ENCODE measurements at regions not wholly inside any gene's neighbourhood (a gene's known extent, or its start where the extent isn't known, plus 50 kb on each side); places are given as distances from the start of the nearest gene placed in this dataset.

DNA sequence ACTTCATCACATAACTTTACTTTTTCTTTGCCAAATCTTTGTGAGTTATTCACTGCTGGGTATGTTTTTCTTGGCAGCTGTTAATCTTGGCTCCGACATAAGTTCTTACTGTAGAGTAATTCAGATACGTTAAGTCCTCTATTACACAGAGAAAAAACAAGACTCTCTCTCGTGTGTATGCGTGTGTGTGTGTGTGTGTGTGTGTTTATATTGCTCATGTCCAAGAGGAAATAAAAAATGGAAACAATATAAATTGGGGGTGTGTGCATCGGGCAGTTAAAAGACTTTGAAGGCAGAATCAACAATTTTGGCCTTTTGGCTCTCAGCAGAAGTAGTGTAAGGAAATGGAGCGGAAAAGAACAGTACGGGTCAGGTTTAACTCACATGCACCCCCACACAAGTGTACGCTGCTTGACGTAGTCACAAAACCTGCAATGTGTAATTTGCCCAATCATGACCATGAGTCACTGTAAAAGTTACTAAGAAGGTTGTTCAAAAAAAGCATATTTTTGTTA is 67.2 kb upstream of the IFNE start:
- Mint-ChIP-seq H3K9me3 (ENCODE audit: unreplicated experiment) (no peaks in the 10 kb centered on the region), H3K27ac (ENCODE audit: unreplicated experiment) (no peak overlapping the region), H3K4me1 (ENCODE audit: unreplicated experiment) (peaks cover 4% of the 10 kb centered on the region), H3K36me3 (ENCODE audit: low read depth, unreplicated experiment) (no peaks in the 10 kb centered on the region), H3K4me3 (ENCODE audit: unreplicated experiment) (no peak overlapping the region), H3K27me3 (ENCODE audit: unreplicated experiment) (no peaks in the 10 kb centered on the region)
- no peak for TF ChIP-seq CTCF (IDR thresholded peaks at IDR 0.05; ENCODE audit: unreplicated experiment)
- DNase-seq (ENCODE audit: low spot score) = no peak

DNA sequence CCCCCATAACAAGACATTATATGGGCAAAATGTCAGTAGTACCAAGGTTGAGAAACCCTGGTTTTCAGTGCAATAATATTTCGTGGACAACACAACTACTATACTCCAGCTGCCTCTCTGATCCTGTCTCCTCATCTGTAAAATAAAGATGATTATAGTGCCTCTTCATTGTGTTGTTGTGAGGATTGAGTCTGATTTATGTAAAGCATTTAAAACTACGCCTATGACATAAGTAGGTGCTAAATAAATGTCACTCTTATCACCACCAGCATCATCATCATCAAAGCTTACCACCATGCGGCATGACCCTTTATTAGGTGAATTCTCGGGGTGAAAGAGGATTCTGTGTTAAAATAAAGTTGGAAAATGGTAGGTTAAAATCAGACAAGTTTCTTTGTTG is 67.8 kb upstream of the IFNE start:
- TF ChIP-seq CTCF (IDR thresholded peaks at IDR 0.05; ENCODE audit: unreplicated experiment) = no peak
- no peak for DNase-seq (ENCODE audit: low spot score)
- peaks cover 4% of the 10 kb centered on the region for H3K4me1 Mint-ChIP-seq (ENCODE audit: unreplicated experiment)
- H3K27me3 Mint-ChIP-seq (ENCODE audit: unreplicated experiment) = no peaks in the 10 kb centered on the region
- H3K4me3 Mint-ChIP-seq (ENCODE audit: unreplicated experiment) = no peak overlapping the region
- no peaks in the 10 kb centered on the region for H3K9me3 Mint-ChIP-seq (ENCODE audit: unreplicated experiment)
- no peaks in the 10 kb centered on the region for H3K36me3 Mint-ChIP-seq (ENCODE audit: low read depth, unreplicated experiment)
- H3K27ac Mint-ChIP-seq (ENCODE audit: unreplicated experiment) = no peak overlapping the region

GRCh38 chr9:21550392-21550791 is 68.3 kb upstream of the IFNE start:
- Mint-ChIP-seq H3K27ac (ENCODE audit: unreplicated experiment) (no peak overlapping the region), H3K9me3 (ENCODE audit: unreplicated experiment) (no peaks in the 10 kb centered on the region), H3K4me1 (ENCODE audit: unreplicated experiment) (peaks cover 4% of the 10 kb centered on the region), H3K27me3 (ENCODE audit: unreplicated experiment) (no peaks in the 10 kb centered on the region), H3K4me3 (ENCODE audit: unreplicated experiment) (no peak overlapping the region), H3K36me3 (ENCODE audit: low read depth, unreplicated experiment) (no peaks in the 10 kb centered on the region)
- no peak for DNase-seq (ENCODE audit: low spot score)
- TF ChIP-seq CTCF (IDR thresholded peaks at IDR 0.05; ENCODE audit: unreplicated experiment) = no peak

GRCh38 chr9:21551401-21551800 is 69.3 kb upstream of the IFNE start:
- Mint-ChIP-seq H3K27me3 (ENCODE audit: unreplicated experiment) (no peaks in the 10 kb centered on the region), H3K4me1 (ENCODE audit: unreplicated experiment) (peaks cover 4% of the 10 kb centered on the region), H3K36me3 (ENCODE audit: low read depth, unreplicated experiment) (no peaks in the 10 kb centered on the region), H3K4me3 (ENCODE audit: unreplicated experiment) (no peak overlapping the region), H3K27ac (ENCODE audit: unreplicated experiment) (no peak overlapping the region), H3K9me3 (ENCODE audit: unreplicated experiment) (no peaks in the 10 kb centered on the region)
- TF ChIP-seq CTCF (IDR thresholded peaks at IDR 0.05; ENCODE audit: unreplicated experiment) = no peak
- DNase-seq (ENCODE audit: low spot score) = no peak

- Mint-ChIP-seq H3K27me3 (ENCODE audit: unreplicated experiment) (no peaks in the 10 kb centered on the region), H3K9me3 (ENCODE audit: unreplicated experiment) (no peaks in the 10 kb centered on the region), H3K27ac (ENCODE audit: unreplicated experiment) (no peak overlapping the region), H3K4me3 (ENCODE audit: unreplicated experiment) (no peak overlapping the region), H3K4me1 (ENCODE audit: unreplicated experiment) (peaks cover 4% of the 10 kb centered on the region), H3K36me3 (ENCODE audit: low read depth, unreplicated experiment) (no peaks in the 10 kb centered on the region)
- no peak for TF ChIP-seq CTCF (IDR thresholded peaks at IDR 0.05; ENCODE audit: unreplicated experiment)
- DNase-seq (ENCODE audit: low spot score) = no peak
These were observed 70.4 kb upstream of the IFNE start for GRCh38 chr9:21552244-21553170.
